K562 (cell line): ENCODE measurements at regions not wholly inside any gene's neighbourhood (a gene's known extent, or its start where the extent isn't known, plus 50 kb on each side); places are given as distances from the start of the nearest gene placed in this dataset.

Source experiments
- BRD9 ChIP-seq: fragments of 450-650 bp; IDR thresholded peaks from 2 replicates; pipeline ENCODE4 v1.6.1; 2018; ENCODE audit warnings: low read depth; ENCODE audit not compliant: partially characterized antibody
- CUX1 ChIP-seq: fragments of 200-800 bp; sonication (Bioruptor generic); IDR thresholded peaks from 2 replicates; pipeline ENCODE4 v1.6.1; 2016; ENCODE audit warnings: missing genetic modification characterization, missing compliant biosample characterization
- NCOA4 ChIP-seq: fragments of 450-650 bp; IDR thresholded peaks from 2 replicates; pipeline ENCODE4 v1.6.1; 2018; ENCODE audit warnings: mild to moderate bottlenecking; ENCODE audit not compliant: partially characterized antibody
- ZNF707 ChIP-seq: fragments of 250-450 bp; sonication (Bioruptor Pico); conservative IDR thresholded peaks from 2 replicates; pipeline ENCODE4 v1.8.0; 2022; ENCODE audit warnings: inconsistent platforms, mild to moderate bottlenecking, moderate library complexity
- ZSCAN32 ChIP-seq: fragments of 450-650 bp; formaldehyde crosslinking; IDR thresholded peaks from 2 replicates; pipeline ENCODE4 v1.4.0; 2020; ENCODE audit warnings: mild to moderate bottlenecking, moderate library complexity
- TF ChIP-seq, protein P1 (sequence below), 2 experiments: fragments of 450-650 bp; IDR thresholded peaks; 2 replicates each; pipeline ENCODE4 v1.6.1; 2016; ENCODE audit warnings: mild to moderate bottlenecking in 2 of 2, borderline replicate concordance in 1 of 2, low read depth in 1 of 2, moderate library complexity in 1 of 2
- TF ChIP-seq, protein P2 (sequence below): fragments of 450-650 bp; formaldehyde crosslinking; IDR thresholded peaks from 2 replicates; pipeline ENCODE4 v1.4.0; 2020; ENCODE audit warnings: mild to moderate bottlenecking, moderate library complexity
- TF ChIP-seq, protein P3 (sequence below): fragments of 250-450 bp; sonication (Bioruptor Pico); IDR thresholded peaks from 2 replicates; pipeline ENCODE4 v1.4.0; 2020
- TF ChIP-seq, protein P4 (sequence below): fragments of 450-650 bp; conservative IDR thresholded peaks from 2 replicates; pipeline ENCODE4 v1.6.1; 2016; ENCODE audit warnings: missing genetic modification characterization, low read depth, mild to moderate bottlenecking, control low read depth, missing compliant biosample characterization

- TF ChIP-seq CUX1 (CRISPR knock-in tag): no peak
- TF ChIP-seq, protein P1, sequence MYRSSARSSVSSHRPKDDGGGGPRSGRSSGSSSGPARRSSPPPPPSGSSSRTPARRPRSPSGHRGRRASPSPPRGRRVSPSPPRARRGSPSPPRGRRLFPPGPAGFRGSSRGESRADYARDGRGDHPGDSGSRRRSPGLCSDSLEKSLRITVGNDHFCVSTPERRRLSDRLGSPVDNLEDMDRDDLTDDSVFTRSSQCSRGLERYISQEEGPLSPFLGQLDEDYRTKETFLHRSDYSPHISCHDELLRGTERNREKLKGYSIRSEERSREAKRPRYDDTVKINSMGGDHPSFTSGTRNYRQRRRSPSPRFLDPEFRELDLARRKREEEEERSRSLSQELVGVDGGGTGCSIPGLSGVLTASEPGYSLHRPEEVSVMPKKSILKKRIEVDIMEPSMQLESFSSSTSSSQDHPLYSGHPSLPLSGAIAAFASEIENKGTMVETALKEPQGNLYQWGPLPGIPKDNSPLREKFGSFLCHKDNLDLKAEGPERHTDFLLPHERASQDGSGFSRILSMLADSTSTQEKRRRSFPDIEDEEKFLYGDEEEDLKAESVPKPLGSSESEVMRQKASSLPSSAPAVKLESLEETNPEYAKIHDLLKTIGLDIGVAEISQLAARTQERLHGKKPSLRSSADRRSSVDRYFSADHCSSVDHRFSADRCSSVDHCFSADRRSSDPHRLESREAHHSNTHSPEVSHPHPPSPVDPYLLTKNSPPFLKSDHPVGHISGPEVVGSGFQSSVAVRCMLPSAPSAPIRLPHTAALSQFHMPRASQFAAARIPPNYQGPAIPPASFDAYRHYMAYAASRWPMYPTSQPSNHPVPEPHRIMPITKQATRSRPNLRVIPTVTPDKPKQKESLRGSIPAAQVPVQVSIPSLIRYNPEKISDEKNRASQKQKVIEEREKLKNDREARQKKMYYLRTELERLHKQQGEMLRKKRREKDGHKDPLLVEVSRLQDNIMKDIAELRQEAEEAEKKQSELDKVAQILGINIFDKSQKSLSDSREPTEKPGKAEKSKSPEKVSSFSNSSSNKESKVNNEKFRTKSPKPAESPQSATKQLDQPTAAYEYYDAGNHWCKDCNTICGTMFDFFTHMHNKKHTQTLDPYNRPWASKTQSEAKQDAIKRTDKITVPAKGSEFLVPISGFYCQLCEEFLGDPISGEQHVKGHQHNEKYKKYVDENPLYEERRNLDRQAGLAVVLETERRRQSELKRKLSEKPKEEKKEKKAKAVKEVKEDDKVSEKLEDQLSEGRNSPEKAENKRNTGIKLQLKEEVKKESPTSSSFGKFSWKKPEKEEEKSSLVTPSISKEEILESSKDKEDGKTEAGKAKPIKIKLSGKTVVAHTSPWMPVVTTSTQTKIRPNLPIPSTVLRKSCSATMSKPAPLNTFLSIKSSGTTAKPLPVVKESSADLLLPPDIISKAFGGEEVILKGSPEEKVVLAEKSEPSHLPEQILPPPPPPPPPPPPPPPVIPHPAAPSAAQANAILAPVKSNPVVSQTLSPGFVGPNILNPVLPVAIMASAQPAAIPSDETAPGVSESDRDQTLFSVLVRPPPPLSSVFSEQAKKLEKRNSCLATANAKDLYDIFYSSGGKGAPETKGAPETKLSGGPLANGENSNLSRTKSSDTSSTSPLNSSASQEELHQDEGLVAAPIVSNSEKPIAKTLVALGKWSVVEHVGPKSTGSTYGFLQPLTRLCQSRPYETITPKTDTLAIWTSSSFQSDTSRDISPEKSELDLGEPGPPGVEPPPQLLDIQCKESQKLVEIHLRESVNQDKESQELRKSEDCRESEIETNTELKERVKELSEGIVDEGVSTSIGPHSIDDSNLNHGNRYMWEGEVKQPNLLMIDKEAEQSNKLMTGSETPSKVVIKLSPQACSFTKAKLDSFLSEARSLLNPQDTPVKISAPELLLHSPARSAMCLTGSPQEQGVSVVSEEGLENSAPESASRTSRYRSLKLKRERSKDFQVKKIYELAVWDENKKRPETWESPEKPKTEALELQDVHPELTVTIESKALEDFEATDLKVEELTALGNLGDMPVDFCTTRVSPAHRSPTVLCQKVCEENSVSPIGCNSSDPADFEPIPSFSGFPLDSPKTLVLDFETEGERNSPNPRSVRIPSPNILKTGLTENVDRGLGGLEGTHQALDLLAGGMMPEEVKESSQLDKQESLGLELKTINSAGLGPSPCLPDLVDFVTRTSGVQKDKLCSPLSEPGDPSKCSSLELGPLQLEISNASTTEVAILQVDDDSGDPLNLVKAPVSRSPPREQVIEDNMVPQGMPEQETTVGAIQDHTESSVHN (IDR thresholded peaks at IDR 0.05; ENCODE audit: borderline replicate concordance in 1 of 2, low read depth in 1 of 2): no peak
- no peak for TF ChIP-seq ZNF707 (CRISPR knock-in tag)
- no peak for TF ChIP-seq NCOA4
- TF ChIP-seq, protein P2, sequence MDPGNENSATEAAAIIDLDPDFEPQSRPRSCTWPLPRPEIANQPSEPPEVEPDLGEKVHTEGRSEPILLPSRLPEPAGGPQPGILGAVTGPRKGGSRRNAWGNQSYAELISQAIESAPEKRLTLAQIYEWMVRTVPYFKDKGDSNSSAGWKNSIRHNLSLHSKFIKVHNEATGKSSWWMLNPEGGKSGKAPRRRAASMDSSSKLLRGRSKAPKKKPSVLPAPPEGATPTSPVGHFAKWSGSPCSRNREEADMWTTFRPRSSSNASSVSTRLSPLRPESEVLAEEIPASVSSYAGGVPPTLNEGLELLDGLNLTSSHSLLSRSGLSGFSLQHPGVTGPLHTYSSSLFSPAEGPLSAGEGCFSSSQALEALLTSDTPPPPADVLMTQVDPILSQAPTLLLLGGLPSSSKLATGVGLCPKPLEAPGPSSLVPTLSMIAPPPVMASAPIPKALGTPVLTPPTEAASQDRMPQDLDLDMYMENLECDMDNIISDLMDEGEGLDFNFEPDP: no peak
- TF ChIP-seq, protein P3, sequence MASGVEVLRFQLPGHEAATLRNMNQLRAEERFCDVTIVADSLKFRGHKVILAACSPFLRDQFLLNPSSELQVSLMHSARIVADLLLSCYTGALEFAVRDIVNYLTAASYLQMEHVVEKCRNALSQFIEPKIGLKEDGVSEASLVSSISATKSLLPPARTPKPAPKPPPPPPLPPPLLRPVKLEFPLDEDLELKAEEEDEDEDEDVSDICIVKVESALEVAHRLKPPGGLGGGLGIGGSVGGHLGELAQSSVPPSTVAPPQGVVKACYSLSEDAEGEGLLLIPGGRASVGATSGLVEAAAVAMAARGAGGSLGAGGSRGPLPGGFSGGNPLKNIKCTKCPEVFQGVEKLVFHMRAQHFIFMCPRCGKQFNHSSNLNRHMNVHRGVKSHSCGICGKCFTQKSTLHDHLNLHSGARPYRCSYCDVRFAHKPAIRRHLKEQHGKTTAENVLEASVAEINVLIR (CRISPR knock-in tag): no peak
- TF ChIP-seq, protein P4, sequence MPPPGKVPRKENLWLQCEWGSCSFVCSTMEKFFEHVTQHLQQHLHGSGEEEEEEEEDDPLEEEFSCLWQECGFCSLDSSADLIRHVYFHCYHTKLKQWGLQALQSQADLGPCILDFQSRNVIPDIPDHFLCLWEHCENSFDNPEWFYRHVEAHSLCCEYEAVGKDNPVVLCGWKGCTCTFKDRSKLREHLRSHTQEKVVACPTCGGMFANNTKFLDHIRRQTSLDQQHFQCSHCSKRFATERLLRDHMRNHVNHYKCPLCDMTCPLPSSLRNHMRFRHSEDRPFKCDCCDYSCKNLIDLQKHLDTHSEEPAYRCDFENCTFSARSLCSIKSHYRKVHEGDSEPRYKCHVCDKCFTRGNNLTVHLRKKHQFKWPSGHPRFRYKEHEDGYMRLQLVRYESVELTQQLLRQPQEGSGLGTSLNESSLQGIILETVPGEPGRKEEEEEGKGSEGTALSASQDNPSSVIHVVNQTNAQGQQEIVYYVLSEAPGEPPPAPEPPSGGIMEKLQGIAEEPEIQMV (tag): no peak
- no peak for TF ChIP-seq ZSCAN32 (CRISPR knock-in tag)
- TF ChIP-seq BRD9: no peak
Observed at GRCh38 chr4:34261799-34262314, 1982.5 kb downstream of the ARAP2 start (continued).
